ENCODE measurements at regions not wholly inside any gene's neighbourhood (a gene's known extent, or its start where the extent isn't known, plus 50 kb on each side); places are given as distances from the start of the nearest gene placed in this dataset.

GRCh38 chr6:125688138-125688537, 61.3 kb upstream of the HEY2 start:
- no peak overlapping the region for H3K4me3 ChIP-seq
- TF ChIP-seq POLR2AphosphoS5 (IDR thresholded peaks at IDR 0.05; ENCODE audit: insufficient read depth in 1 of 2, low read depth in 1 of 2), result no peak
- TF ChIP-seq CTCF (IDR thresholded peaks at IDR 0.05), result no peak
- no peak for TF ChIP-seq POLR2A (IDR thresholded peaks at IDR 0.05)
- intact Hi-C loops (cut with DNase I), result no loop called here
- no peaks in the 10 kb centered on the region for H3K36me3 ChIP-seq
- DNase-seq (ENCODE audit: extremely low spot score in 2 of 2), result no peak
- H3K4me1 ChIP-seq, result no peaks in the 10 kb centered on the region
- H3K27ac ChIP-seq, result no peak overlapping the region
- no peaks in the 10 kb centered on the region for H3K9me3 ChIP-seq
- no peaks in the 10 kb centered on the region for H3K27me3 ChIP-seq

- DNase-seq (ENCODE audit: extremely low spot score in 2 of 2), result no peak
- Histone ChIP-seq H3K4me3 (no peak overlapping the region), H3K27me3 (no peaks in the 10 kb centered on the region), H3K36me3 (no peaks in the 10 kb centered on the region), H3K9me3 (no peaks in the 10 kb centered on the region), H3K27ac (no peak overlapping the region), H3K4me1 (no peaks in the 10 kb centered on the region)
- intact Hi-C loops (cut with DNase I), result no loop called here
- TF ChIP-seq POLR2A (IDR thresholded peaks at IDR 0.05) (no peak), POLR2AphosphoS5 (IDR thresholded peaks at IDR 0.05; ENCODE audit: insufficient read depth in 1 of 2, low read depth in 1 of 2) (no peak), CTCF (IDR thresholded peaks at IDR 0.05) (no peak)
Observed at GRCh38 chr6:125693480-125693879, 56.0 kb upstream of the HEY2 start.

- Histone ChIP-seq H3K27me3 (no peaks in the 10 kb centered on the region), H3K4me1 (no peaks in the 10 kb centered on the region), H3K27ac (no peak overlapping the region), H3K4me3 (no peak overlapping the region), H3K36me3 (no peaks in the 10 kb centered on the region), H3K9me3 (no peaks in the 10 kb centered on the region)
- DNase-seq (ENCODE audit: extremely low spot score in 2 of 2), result no peak
- intact Hi-C loops (cut with DNase I), result no loop called here
- no peak for TF ChIP-seq POLR2A (IDR thresholded peaks at IDR 0.05)
Observed at GRCh38 chr6:125699591-125699990, 49.8 kb upstream of the HEY2 start.

All from vagina (tissue), 2 donors.